Calu3 (cell line): ENCODE measurements at regions not wholly inside any gene's neighbourhood (a gene's known extent, or its start where the extent isn't known, plus 50 kb on each side); places are given as distances from the start of the nearest gene placed in this dataset.

Source experiments
- BruUV-seq: library from RNA; stranded (reverse); fragments of 400-500 nt; replicated peaks from 2 replicates; lab custom pipeline; 2021; lab: Mats Ljungman, UMichigan
- CTCF ChIA-PET: fragments of 300-600 bp; sonication (Branson Sonifier 250); formaldehyde crosslinking; loops from one replicate; lab custom pipeline; 2022; ENCODE audit warnings: antibody characterized with exemption; lab: Charles Lee
- DNase-seq: peaks from one replicate; pipeline ENCODE4 v3.0.0; 2022
- H3K27ac Mint-ChIP-seq: one replicate; pipeline ENCODE4 v1.8.0; 2022; ENCODE audit warnings: mixed read lengths; ENCODE audit not compliant: unreplicated experiment
- H3K27me3 Mint-ChIP-seq: one replicate; pipeline ENCODE4 v1.8.0; 2022; ENCODE audit warnings: mixed read lengths; ENCODE audit not compliant: unreplicated experiment
- H3K36me3 Mint-ChIP-seq: one replicate; pipeline ENCODE4 v1.8.0; 2022; ENCODE audit warnings: mild to moderate bottlenecking, moderate library complexity, mixed read lengths; ENCODE audit not compliant: insufficient read depth, unreplicated experiment
- H3K4me1 Mint-ChIP-seq: one replicate; pipeline ENCODE4 v1.8.0; 2022; ENCODE audit warnings: mild to moderate bottlenecking, low read depth, mixed read lengths; ENCODE audit not compliant: unreplicated experiment
- H3K4me3 Mint-ChIP-seq: one replicate; pipeline ENCODE4 v1.8.0; 2022; ENCODE audit warnings: mild to moderate bottlenecking, low read depth, moderate library complexity, mixed read lengths; ENCODE audit not compliant: unreplicated experiment
- H3K9me3 Mint-ChIP-seq: one replicate; pipeline ENCODE4 v1.8.0; 2022; ENCODE audit warnings: low read depth, mixed read lengths; ENCODE audit not compliant: unreplicated experiment
- intact Hi-C: fragments of 100-400 bp; cut with micrococcal nuclease; formaldehyde crosslinking; loops from one replicate; pipeline ENCODE4 v1.10.0; 2022; ENCODE audit not compliant: unreplicated experiment
- TF ChIP-seq, protein P1 (sequence below): fragments of 200-600 bp; IDR thresholded peaks from one replicate; pipeline ENCODE4 v1.8.0; 2022; ENCODE audit warnings: antibody characterized with exemption; ENCODE audit not compliant: unreplicated experiment

DNA sequence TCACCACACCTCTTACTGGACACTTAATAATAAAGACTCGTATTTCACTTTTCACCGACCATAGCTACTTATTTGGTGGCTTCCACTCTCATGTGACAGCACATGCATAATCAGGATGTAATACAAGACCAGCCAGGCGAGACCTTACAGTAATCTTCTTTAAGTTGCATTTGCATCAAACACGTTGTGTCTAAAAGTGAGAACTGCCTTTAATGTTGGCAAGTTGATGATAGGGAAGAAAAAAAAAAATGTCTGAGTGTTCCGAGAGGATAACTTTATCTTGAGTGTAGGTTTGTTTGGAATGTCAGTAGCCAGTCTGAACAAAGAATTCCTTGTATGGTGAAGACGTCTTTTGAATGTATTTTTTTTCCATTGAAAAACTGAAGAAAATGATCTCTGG is 440.4 kb downstream of the ADAMTS20 start:
- TF ChIP-seq, protein P1, sequence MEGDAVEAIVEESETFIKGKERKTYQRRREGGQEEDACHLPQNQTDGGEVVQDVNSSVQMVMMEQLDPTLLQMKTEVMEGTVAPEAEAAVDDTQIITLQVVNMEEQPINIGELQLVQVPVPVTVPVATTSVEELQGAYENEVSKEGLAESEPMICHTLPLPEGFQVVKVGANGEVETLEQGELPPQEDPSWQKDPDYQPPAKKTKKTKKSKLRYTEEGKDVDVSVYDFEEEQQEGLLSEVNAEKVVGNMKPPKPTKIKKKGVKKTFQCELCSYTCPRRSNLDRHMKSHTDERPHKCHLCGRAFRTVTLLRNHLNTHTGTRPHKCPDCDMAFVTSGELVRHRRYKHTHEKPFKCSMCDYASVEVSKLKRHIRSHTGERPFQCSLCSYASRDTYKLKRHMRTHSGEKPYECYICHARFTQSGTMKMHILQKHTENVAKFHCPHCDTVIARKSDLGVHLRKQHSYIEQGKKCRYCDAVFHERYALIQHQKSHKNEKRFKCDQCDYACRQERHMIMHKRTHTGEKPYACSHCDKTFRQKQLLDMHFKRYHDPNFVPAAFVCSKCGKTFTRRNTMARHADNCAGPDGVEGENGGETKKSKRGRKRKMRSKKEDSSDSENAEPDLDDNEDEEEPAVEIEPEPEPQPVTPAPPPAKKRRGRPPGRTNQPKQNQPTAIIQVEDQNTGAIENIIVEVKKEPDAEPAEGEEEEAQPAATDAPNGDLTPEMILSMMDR = no peak
- Mint-ChIP-seq H3K4me1 (peaks cover 32% of the 10 kb centered on the region), H3K9me3 (peaks cover 2% of the 10 kb centered on the region), H3K4me3 (no peak overlapping the region), H3K27ac (no peak overlapping the region), H3K27me3 (no peaks in the 10 kb centered on the region), H3K36me3 (no peaks in the 10 kb centered on the region)
- intact Hi-C loops = no loop called here
- CTCF ChIA-PET = no interaction called here
- BruUV-seq = no TSS peak
- DNase-seq = no peak

DNA sequence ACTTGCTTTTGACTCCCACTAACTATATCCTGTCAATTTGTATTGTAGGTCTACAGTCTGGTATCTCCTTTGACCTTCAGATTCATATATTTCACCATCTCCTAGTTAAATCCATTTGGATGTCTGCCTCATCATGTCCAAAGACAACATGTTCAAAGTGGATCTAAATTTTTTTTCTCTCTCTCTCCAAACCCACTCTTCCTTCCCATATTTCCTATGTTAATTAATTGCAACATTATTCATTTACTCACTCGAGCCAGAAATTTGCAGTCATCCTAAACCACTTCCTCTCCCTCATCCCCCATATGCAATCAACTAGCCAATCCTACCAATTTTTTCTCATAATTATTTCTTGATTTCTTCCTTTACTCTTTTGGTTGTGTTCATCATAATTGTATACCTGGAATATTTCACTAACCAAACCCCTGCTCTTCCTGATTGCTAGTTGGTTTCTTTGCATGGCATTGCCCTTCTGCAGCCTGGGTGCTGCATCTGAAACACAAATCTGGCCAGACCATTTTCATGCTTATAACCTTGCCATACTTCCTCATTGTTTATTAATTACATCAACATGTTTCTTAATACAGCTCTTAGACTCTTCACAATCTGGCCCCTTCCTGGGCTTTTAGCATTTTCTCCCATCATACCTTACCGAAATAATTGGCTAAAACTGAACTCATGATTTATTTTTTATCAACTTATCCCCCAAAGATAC is 442.2 kb downstream of the ADAMTS20 start:
- DNase-seq = no peak
- Mint-ChIP-seq H3K27me3 (no peaks in the 10 kb centered on the region), H3K36me3 (no peaks in the 10 kb centered on the region), H3K27ac (no peak overlapping the region), H3K4me1 (peaks cover 32% of the 10 kb centered on the region), H3K4me3 (no peak overlapping the region), H3K9me3 (peaks cover 2% of the 10 kb centered on the region)
- CTCF ChIA-PET = no interaction called here
- TF ChIP-seq, protein P1 = no peak
- intact Hi-C loops = no loop called here
- BruUV-seq = no TSS peak

DNA sequence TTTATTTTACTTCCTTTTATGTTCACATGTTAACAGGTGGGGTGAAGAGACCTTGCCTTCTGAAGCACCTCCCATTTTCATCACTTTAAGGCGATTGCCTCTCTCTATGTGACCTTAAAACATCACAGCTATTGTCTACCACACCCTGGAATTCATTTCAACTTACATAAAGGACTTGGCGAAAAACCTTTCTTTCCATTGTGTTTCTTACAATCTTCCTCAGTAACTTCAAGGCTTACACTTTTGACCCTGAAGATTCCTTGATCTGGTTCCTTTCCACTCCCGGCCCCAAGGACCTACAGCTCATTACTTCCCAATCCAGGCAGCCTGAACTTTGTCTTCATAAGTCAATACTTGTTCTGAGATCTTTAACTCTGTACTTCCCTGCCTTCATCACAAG is 443.3 kb downstream of the ADAMTS20 start:
- CTCF ChIA-PET = no interaction called here
- no peaks in the 10 kb centered on the region for H3K27me3 Mint-ChIP-seq
- TF ChIP-seq, protein P1 = no peak
- no TSS peak for BruUV-seq
- intact Hi-C loops = no loop called here
- DNase-seq = no peak
- peaks cover 2% of the 10 kb centered on the region for H3K9me3 Mint-ChIP-seq
- peaks cover 22% of the 10 kb centered on the region for H3K4me1 Mint-ChIP-seq
- no peak overlapping the region for H3K4me3 Mint-ChIP-seq
- no peak overlapping the region for H3K27ac Mint-ChIP-seq
- H3K36me3 Mint-ChIP-seq = no peaks in the 10 kb centered on the region

DNA sequence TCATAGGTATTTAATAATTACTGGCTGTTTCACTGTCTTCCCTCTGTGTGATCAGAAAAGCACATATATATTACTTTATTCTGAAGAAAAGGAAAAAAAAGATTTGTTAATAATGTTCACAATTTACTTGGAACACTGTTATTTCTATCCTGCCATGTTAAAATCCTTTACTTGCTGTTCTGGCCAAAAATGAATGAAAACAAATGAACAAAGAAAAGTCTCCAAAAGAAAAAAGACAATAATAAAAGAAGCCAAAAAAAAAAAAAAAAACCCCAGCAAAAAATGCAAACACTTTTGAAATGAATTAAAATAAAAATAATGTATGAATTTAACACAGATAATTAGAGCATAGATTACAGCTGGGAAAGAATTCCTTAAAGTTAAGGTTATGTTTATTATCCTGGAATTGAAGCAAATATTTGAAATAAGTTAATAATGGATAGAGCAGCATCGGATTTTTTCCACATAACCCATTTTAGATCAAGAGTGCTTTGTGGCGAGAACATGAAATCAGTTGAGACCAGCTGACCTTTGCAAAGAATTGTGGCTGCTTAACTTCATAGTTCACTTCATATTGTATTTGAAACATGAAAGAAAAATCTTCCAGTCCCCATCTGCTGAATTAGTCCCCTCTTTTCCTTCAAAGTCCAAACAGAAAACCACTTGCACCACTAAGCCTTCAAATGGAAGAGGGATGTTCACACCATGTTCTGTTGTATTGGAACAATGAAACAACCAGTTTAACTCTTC is 444.8 kb downstream of the ADAMTS20 start:
- Mint-ChIP-seq H3K4me1 (peaks cover 21% of the 10 kb centered on the region), H3K27ac (no peak overlapping the region)
- BruUV-seq = no TSS peak

More for the DNA sequence above, 444.8 kb downstream of the ADAMTS20 start:
- no peaks in the 10 kb centered on the region for H3K36me3 Mint-ChIP-seq
- no peaks in the 10 kb centered on the region for H3K27me3 Mint-ChIP-seq
- intact Hi-C loops = no loop called here
- H3K9me3 Mint-ChIP-seq = peaks cover 2% of the 10 kb centered on the region
- CTCF ChIA-PET = no interaction called here
- no peak for DNase-seq
- H3K4me3 Mint-ChIP-seq = no peak overlapping the region
- TF ChIP-seq, protein P1 = no peak
